Activated CD8-positive, alpha-beta T cell treated with anti-CD3 and anti-CD28 coated beads for 36 hours (primary cell): ENCODE measurements at regions not wholly inside any gene's neighbourhood (a gene's known extent, or its start where the extent isn't known, plus 50 kb on each side); places are given as distances from the start of the nearest gene placed in this dataset.

Experiments
- ATAC-seq: fragments of 200-7000 bp; cut with Tn5 transposase; one replicate; pipeline ENCODE4 v1.10.0; 2021; ENCODE audit warnings: mild to moderate bottlenecking, moderate library complexity
- CTCF ChIA-PET: fragments of 350-600 bp; sonication (Branson Sonifier 250); formaldehyde crosslinking; loops from one replicate; lab custom pipeline; 2021; ENCODE audit warnings: antibody characterized with exemption; lab: Charles Lee
- POLR2A ChIA-PET: fragments of 350-600 bp; sonication (Branson Sonifier 250); formaldehyde crosslinking; loops from one replicate; lab custom pipeline; 2021; ENCODE audit warnings: antibody characterized with exemption; lab: Charles Lee
- DNase-seq: peaks from one replicate; pipeline ENCODE4 v3.0.0-alpha.2; 2020
- H3K27ac Mint-ChIP-seq: one replicate; pipeline ENCODE4 v1.8.0; 2021; ENCODE audit warnings: mild to moderate bottlenecking, mixed read lengths
- H3K27me3 Mint-ChIP-seq: one replicate; pipeline ENCODE4 v1.8.0; 2021; ENCODE audit warnings: mixed read lengths
- H3K36me3 Mint-ChIP-seq: one replicate; pipeline ENCODE4 v1.8.0; 2021; ENCODE audit warnings: low read depth, mixed read lengths
- H3K4me1 Mint-ChIP-seq: one replicate; pipeline ENCODE4 v1.8.0; 2021; ENCODE audit warnings: low read depth, mixed read lengths
- H3K4me3 Mint-ChIP-seq: one replicate; pipeline ENCODE4 v1.8.0; 2021; ENCODE audit warnings: mild to moderate bottlenecking, moderate library complexity, mixed read lengths
- H3K9me3 Mint-ChIP-seq: one replicate; pipeline ENCODE4 v1.8.0; 2021; ENCODE audit warnings: mixed read lengths
- intact Hi-C: fragments of 100-400 bp; cut with micrococcal nuclease; formaldehyde crosslinking; loops from one replicate; pipeline ENCODE4 v1.10.0; 2022
- TF ChIP-seq, protein P1 (sequence below): fragments of 200-600 bp; IDR thresholded peaks from one replicate; pipeline ENCODE4 v1.8.0; 2022; ENCODE audit warnings: antibody characterized with exemption, mild to moderate bottlenecking

DNA sequence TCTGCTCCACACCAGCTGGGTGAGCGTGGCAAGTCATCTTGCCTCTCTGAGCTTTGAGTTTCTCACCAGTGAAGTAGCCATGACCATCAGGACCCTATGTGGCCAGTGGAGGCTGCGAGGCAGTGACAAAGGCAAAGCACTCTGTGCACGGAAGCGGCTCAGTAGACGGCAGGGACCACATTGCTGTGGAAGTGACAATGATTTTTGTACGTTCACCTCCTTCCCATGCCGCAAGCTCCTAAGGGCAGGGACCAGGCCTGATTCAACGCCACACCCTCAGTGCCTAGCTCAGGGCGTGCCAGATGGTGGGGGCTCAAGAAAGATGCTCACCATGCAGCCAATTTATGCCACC lies 210.5 kb downstream of the MATN1 start:
- H3K9me3 Mint-ChIP-seq: peaks cover 2% of the 10 kb centered on the region
- TF ChIP-seq, protein P1, sequence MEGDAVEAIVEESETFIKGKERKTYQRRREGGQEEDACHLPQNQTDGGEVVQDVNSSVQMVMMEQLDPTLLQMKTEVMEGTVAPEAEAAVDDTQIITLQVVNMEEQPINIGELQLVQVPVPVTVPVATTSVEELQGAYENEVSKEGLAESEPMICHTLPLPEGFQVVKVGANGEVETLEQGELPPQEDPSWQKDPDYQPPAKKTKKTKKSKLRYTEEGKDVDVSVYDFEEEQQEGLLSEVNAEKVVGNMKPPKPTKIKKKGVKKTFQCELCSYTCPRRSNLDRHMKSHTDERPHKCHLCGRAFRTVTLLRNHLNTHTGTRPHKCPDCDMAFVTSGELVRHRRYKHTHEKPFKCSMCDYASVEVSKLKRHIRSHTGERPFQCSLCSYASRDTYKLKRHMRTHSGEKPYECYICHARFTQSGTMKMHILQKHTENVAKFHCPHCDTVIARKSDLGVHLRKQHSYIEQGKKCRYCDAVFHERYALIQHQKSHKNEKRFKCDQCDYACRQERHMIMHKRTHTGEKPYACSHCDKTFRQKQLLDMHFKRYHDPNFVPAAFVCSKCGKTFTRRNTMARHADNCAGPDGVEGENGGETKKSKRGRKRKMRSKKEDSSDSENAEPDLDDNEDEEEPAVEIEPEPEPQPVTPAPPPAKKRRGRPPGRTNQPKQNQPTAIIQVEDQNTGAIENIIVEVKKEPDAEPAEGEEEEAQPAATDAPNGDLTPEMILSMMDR: no peak
- intact Hi-C loops: no loop called here
- ATAC-seq (no peak), DNase-seq (no peak)
- H3K27ac Mint-ChIP-seq: no peak overlapping the region
- POLR2A ChIA-PET: no interaction called here
- no peaks in the 10 kb centered on the region for H3K36me3 Mint-ChIP-seq
- H3K4me1 Mint-ChIP-seq: no peaks in the 10 kb centered on the region
- CTCF ChIA-PET: no interaction called here
- no peak overlapping the region for H3K4me3 Mint-ChIP-seq
- peaks cover 3% of the 10 kb centered on the region for H3K27me3 Mint-ChIP-seq

DNA sequence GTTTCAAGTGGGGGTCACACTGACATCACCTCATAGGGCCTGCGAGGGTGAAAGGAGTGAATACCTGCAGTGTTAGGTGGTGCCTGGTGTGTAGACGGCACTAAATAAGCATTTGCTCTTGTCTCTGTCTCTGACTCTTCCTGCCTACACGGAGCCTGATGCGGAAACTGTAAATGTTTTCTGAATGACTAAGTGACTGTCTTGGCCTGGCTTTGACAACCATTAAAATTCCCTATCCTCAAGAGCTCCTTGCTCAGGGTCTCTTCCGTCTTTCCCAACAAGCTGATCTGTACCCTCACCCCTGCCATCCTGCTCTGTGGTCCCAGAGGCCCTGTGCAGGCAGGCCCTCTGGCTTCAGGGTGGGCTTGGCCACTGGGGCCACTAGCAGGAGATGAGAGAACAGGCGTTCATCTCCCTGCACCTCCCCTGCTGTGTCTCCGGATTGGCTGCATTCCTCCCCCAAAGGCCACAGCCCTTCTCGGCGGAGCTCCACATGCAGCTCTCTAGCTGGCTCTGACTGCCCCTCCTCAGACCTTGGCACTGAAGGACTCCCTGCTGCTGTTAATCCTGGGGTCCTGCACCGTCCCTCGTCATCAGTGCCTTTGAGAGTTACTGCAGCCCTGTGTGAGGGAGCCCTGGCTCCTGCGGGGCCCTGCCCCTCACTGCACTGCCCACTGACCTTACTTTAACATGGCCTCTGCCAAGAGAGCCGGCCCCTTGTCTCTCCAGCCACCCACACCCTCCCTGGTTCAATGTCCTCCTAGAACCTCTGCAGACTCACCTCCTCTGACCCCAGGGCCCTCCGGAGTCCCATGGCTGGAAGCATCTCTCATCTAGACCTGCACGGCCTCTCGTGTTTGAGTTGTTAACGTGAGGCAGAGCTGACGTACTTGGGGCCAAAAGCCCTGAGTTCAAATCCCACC lies 211.1 kb downstream of the MATN1 start:
- CTCF ChIA-PET: no interaction called here

DNA sequence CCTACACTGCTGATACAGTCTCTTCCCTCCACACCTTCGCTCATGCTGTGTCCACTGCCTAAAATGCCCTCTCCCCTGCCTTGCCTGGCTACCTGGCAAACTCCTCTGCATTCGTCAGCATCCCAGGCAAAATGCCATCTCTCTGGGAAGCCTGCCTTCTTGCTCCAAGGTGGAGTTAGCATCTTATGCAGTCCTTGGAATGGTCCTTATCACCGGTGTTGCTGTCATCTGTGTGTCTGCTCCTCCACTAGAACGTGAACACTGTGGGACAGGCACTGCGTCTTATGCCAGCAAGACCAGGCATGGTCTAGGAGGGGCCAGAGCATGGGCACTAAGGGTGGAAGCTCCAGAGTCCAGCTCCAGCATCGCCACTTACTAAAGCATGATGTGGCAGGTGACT lies 211.8 kb downstream of the MATN1 start:
- no peak for ATAC-seq
- POLR2A ChIA-PET: no interaction called here
- intact Hi-C loops: no loop called here
- TF ChIP-seq, protein P1: no peak
- Mint-ChIP-seq H3K4me3 (no peak overlapping the region), H3K36me3 (no peaks in the 10 kb centered on the region), H3K27ac (no peak overlapping the region), H3K4me1 (no peaks in the 10 kb centered on the region), H3K27me3 (peaks cover 3% of the 10 kb centered on the region), H3K9me3 (peaks cover 2% of the 10 kb centered on the region)
- no peak for DNase-seq
- CTCF ChIA-PET: no interaction called here

More for the DNA sequence above, 211.1 kb downstream of the MATN1 start:
- H3K4me1 Mint-ChIP-seq: no peaks in the 10 kb centered on the region
- no peak for DNase-seq
- TF ChIP-seq, protein P1: no peak
- no peak overlapping the region for H3K4me3 Mint-ChIP-seq
- no peaks in the 10 kb centered on the region for H3K36me3 Mint-ChIP-seq
- peaks cover 2% of the 10 kb centered on the region for H3K9me3 Mint-ChIP-seq
- POLR2A ChIA-PET: no interaction called here
- peaks cover 3% of the 10 kb centered on the region for H3K27me3 Mint-ChIP-seq
- H3K27ac Mint-ChIP-seq: no peak overlapping the region
- intact Hi-C loops: no loop called here
- ATAC-seq: no peak

DNA sequence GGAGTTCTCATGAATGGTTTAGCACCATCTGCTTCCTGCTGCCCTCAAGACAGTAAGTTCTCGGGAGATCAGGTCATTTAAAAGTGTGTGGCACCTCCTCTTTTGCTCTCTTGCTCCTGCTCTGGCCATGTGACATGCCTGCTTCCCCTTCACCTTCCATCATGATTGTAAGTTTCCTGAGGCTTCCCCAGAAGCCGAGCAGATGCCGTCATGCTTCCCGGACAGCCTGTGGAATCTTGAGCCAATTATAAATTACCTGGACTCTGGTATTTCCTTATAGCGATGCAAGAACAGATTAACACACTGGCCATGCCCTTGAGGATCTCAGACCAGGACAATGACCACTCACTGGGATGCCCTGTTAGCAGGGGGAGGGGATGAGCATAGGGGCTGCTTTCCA lies 212.3 kb downstream of the MATN1 start:
- TF ChIP-seq, protein P1: no peak
- Mint-ChIP-seq H3K4me1 (no peaks in the 10 kb centered on the region), H3K9me3 (peaks cover 2% of the 10 kb centered on the region), H3K36me3 (no peaks in the 10 kb centered on the region), H3K27me3 (peaks cover 3% of the 10 kb centered on the region), H3K4me3 (no peak overlapping the region), H3K27ac (no peak overlapping the region)
- ATAC-seq: no peak
- intact Hi-C loops: no loop called here
- ChIA-PET CTCF (no interaction called here), POLR2A (no interaction called here)
- no peak for DNase-seq

DNA sequence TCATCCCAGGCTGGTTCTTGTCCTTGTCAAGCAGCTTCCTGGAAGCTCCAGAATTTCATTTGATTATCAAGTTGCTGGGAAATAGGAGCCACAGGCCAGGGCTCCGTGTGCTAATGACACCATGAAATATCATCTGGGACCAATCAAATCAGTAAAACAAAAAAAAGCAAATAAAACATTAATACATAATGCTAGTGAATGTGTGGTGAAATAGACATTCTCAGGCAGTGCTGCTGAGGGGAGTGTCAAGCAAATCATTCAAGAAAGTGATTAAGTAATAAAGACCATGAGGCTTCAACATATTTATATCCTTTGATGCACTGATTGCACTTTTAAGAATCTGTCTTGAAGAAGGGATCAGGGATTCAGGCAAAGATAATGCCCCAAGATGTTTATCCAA lies 213.7 kb downstream of the MATN1 start:
- ATAC-seq (no peak), DNase-seq (no peak)
- H3K27ac Mint-ChIP-seq: no peak overlapping the region
- H3K27me3 Mint-ChIP-seq: peaks cover 3% of the 10 kb centered on the region
- peaks cover 2% of the 10 kb centered on the region for H3K9me3 Mint-ChIP-seq
- no peaks in the 10 kb centered on the region for H3K4me1 Mint-ChIP-seq
- H3K36me3 Mint-ChIP-seq: no peaks in the 10 kb centered on the region
- no peak overlapping the region for H3K4me3 Mint-ChIP-seq
- intact Hi-C loops: no loop called here
- TF ChIP-seq, protein P1: no peak
- POLR2A ChIA-PET: no interaction called here
- CTCF ChIA-PET: no interaction called here
